NCI-H128 (cell line): ENCODE measurements at regions not wholly inside any gene's neighbourhood (a gene's known extent, or its start where the extent isn't known, plus 50 kb on each side); places are given as distances from the start of the nearest gene placed in this dataset.
"Not testable (repeated sequence)": the region's sequence is repeated elsewhere in the genome, so short reads cannot be mapped to it uniquely, and the experiment has no call there.

ENCODE experiments used
- DNase-seq: peaks from one replicate; lab custom pipeline; 2025; ENCODE audit not compliant: unreplicated experiment; lab: John Stamatoyannopoulos, UW

DNA sequence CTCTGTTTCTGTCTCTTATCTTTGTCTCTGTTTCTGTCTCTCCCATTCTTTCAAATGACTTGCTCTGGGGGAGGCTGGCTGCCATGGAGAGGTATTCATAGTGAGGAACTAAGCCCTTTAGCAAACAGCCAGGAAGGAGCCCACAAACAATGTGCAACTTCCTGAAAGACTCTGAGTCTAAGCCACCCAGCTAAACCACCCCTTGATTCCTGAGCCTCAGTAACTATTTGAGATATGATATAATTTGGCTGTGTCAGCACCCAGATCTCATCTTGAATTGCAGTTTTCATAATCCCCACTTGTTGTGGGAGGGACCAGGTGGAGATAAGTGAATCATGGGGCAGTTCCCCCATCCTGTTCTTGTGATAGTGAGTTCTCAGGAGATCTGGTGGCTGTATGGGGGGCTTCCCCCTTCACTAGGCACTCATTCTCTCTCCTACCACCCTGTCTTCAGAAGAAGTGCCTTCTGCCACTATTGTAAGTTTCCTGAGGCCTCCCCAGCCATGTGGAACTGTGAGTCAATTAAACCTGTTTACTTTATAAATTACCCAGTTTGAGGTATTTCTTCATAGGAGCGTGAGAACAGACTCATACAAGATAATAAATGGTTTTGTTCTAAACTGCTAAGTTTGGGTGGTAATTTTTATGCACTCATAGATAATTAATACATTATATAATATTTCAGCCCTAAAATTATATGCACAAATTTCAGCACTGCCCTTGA, 121.2 kb upstream of the FOXP2 start:
- no peak for DNase-seq

DNA sequence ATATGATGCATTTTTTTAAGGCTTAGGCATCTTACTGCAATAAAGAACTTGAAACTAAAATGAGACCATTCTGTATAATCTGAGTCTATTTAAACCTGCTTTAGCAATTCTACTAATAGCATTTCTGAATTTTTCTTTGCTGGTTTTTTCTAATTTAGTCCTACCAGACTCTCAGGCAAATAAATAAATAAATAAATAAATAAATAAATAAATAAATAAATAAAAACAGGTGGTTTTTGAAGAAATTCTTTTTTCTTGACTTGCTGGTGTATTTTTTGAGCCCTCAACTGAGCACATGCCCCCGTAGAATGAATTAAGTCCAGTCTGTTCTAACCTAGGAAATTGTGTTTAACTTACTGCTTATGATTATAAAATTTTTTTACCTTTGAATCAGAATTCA, 134.7 kb upstream of the FOXP2 start:
- DNase-seq: no peak

DNA sequence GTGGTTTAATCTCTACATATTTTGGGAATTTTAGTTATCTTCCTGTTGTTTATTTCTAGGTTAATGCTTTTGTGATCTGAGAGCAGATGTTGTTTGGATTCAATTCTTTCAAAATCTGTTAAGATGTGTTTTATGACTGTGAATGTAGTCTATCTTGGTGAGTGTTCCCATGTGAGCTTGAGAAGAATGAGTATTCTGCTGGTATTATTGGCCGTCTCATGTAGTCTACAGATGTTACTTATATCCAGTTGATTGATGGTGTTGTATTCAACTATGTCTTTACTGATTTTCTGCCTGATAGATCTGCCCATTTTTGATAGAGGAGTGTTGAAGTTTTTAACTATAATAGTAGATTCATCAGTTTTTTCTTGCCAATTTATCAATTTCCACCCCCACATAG, 141.4 kb upstream of the FOXP2 start:
- no peak for DNase-seq

DNA sequence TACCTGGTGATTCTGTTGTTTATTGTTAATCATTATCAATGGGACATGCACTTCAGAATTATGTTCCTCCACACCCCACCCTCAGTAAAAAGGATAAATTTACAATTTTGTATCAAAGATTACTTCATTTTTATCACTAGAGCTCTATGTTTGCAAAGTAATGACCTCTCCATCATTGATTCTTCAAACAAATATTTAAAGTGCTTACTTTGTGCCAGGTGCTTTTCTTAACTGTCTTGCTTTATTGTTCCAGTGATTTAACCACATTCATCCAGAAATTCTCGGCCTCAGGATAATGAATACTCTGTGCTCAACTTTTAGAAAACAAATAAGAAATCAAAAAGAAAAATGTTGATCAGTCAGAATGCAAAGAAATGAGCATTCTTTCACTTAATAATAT, 144.9 kb upstream of the FOXP2 start:
- no peak for DNase-seq

DNA sequence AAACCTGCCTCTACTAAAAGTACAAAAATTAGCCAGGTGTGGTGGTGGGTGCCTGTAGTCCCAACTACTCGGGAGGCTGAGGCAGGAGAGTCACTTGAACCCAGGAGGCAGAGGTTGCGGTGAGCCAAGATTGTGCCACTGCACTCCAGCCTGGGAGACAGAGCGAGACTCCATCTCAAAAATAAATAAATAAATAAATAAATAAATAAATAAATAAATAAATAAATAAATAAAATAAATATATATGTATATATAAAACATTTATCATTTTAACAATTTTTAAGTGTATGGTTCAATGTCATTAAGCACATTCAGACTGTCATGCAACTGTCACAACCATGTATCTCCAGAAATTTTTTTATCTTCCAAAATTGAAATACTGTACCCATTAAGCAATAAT, 147.1 kb upstream of the FOXP2 start:
- not testable (repeated sequence) for DNase-seq

DNA sequence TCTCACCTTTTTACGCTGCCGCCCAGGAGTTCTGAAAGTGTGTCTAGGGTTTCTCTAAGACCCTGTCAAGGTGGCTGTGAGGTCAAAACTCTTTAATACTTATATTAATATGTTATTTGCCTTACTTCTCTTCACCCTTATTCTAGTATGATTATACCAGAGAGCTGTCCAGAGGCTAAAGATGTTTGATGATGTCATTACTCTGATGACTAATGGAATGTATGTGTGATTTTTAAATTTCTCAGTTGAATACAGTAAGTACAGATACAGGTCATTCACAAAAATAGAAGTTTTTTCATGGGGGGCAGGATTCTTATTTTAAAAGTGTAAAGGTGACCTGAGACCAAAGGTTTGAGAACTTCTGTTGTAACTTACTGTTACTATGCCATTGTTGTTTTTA, 150.6 kb upstream of the FOXP2 start:
- DNase-seq: no peak

DNA sequence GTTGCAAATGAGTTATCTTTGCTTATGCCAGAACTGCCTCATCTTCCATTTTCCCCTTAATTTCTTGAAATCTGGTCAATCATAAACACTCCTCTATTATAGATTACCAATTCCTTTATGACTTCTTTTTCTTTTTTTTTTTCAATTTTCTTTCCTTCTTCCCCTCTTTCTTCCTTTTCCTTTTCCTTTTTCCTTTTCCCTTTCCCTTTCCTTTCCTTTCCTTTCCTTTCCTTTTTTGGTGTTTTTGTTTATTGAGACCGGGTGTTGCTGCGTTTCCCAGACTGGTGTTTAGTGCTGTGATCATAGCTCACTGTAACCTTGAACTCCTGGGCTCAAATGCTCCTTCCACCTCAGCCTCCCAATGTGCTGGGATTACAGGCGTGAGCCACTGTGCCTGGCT, 151.4 kb upstream of the FOXP2 start:
- DNase-seq: no peak

DNA sequence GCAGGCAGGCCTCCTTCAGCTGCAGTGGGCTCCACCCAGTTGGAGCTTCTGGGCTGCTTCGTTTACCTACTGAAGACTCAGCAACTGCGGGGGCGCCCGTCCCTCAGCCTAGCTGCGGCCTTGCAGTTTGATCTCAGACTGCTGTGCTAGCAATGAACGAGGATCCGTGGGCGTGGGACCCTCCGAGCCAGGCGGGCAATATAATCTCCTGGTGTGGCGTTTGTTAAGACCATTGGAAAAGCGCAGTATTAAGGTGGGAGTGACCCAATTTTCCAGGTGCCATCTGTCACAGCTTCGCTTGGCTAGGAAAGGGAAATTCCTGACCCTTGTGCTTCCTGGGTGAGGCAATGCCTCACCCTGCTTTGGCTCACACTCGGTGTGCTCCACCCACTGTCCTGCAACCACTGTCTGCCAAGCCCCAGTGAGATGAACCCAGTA, 159.2 kb upstream of the FOXP2 start:
- DNase-seq: no peak

DNA sequence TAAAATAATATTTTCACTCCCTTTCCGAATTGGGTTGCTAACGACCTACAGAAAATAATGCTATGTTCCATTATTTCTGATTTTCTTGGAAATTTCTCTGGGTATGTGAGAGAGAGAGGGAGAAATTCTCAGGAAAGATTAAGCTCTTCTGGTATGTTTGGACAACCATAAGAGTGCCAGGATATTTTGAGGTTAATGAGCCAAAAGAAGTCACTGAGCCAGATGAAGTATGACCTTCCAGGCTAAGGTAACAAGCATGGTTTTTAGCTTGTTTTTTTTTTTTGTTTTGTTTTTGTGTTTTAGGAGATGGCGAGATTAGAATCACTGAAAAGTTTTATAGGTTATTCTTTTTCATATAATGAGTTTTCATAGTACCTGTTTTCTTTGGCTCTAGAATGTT, 171.0 kb upstream of the FOXP2 start:
- DNase-seq: no peak

DNA sequence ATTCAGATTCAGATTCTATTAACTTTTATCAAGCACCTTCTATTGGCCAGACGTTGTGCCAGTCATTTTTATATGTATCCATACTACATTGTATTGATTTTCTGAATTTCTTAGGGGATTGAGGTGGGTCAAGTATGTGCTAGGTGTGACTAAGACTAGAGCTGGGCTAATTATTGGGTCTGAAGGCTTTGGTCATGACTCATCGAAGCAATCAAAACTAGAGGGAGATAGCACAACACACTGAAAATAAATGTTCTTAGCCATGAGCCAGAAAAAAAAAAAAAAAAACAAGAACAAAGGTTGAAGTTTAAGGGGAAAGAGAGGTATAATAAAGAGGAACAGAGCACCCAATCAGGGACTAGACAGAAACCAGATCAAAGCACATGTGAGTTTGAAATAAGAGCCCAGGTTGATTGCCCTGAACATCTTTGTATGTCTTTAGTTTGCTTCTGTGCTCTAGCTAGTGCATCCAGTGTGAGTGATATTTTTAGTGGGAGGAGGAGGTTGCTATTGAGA, 171.6 kb upstream of the FOXP2 start:
- no peak for DNase-seq

DNA sequence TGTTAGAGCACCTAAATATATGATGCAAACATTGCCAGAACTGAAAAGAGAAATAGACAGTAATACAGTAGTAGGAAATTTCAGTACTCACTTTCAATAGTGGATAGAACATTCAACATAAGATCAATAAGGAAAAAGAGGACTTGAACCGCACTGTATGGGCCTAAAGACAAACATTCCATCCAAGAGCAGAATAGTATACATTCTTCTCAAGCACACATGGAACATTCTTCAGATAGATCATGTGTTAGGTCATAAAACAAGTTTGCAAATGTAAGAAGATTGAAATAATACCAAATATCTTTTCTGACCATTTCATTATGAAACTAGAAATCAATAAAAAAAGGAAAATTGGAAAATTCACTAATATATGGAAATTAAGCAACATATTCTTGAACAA, 185.4 kb upstream of the FOXP2 start:
- DNase-seq: no peak

DNA sequence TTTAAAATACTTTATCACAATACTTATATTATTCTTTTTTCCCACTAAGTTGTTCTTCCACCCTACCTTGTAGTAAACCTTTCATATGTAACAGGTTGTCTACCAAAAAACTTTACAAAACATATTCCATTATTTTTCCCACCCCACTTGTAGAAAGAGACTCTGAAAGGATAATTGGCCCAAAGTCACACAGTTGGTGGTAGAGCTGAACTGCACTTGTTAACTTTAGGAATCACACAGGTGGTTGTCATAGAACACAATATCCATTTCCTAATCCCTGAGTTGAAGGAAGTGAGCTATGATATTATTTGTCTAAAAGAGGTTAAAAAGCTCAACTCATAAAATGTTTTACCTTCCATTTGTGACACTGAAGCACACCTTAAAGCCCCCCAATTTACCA, 188.8 kb upstream of the FOXP2 start:
- no peak for DNase-seq

DNA sequence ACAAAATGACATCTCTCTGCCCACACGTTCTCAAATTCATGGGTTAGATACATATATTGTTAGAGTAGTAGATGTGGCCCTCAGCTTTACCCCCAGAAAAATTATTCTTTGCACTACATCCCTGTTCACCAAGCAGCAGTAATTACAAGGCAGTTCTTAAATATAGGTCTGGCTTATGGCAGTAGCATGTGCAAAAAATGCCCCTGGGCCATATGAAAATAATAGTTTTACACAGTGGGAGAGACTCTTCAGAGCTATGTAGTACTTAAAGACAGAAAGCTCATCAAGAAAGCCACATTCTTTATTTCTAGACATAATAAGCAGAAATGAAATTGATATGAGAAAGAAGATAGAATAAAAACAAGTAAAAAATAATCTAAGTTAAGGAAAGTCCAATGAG, 196.3 kb upstream of the FOXP2 start:
- DNase-seq: no peak

DNA sequence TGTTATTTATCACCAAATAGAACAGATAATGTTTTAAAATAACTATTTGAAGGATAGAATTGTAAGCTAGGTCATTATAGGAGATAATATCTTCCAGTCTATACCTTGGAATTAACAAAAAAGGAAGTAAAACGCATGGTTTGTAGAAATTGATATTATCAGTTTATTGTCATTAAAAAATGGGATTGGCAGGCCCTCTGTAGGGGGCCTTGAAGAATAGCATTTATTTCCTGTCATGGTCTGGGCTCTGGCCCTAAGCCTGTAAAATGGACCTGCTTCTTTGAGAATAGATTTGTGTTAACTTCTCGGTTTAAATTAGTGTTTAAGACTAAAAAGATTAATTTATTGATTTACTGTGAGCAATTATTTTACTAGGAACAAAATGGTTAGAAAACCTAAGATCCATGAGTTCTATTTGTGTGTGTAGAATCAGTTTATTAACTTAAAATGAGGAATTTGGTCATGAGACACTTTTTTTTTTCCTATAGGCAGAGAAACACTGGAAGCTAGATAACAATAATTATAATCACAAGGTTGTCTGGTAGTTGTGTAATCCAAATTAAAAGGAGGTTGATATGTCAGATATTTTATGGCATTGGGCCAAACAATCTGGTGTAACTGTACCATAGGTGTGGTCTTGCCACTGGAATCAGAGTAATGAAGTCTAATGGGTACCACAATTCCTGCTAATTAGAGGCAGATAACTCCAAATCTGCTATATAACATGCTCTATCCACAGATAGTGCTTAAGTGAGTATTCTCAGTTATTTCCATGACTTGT, 197.4 kb upstream of the FOXP2 start:
- no peak for DNase-seq

DNA sequence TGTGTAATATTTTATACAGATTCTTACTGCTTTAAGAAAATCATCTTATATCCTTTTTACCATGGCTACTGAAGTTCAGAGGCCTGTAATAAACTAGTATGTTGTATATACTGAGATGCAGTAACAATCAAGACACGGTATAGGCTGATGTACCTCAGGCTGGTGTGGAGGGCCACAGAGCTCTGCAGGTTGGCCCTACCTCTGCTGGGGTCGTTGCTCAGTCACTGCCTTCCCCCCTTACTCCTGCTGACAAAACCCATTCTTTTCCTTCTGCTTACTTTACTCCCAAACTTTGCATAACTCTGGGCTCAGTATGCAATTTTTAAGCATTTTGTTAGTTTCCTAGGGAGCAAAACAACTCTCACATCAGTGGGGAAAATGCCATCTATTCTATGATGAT, 200.1 kb upstream of the FOXP2 start:
- no peak for DNase-seq

DNA sequence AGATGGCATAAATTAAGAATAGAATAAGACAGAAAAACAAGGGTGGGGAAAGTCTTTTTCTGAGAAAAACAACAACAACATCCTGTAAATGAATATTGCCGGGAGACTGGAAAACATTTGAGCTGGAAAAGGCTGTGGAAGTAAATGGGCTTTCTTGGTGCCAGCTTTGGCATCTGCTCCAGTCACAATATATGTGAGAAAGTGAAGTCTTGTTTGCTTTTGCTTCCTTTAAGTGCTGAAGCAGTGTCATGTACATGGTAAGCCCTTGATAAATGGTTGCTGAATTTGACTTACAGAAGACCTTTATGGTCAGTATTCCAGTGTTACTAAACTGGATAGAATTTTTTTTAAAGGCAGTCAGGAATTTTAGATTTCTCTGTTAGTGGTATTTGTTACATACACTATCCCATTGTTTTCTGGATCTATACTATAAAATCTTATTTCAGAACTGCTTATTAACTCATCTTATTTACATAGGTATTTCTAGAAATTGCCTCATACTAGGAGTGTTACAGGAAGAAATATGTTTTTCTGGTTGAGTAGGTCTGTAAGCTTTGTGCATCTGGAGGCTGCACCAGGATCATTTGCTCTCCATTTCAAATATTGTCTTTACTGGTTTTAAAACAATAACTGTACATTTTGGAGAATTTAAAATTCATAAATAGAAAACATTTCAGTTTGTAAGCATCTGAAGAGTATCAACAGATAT, 201.7 kb upstream of the FOXP2 start:
- no peak for DNase-seq

DNA sequence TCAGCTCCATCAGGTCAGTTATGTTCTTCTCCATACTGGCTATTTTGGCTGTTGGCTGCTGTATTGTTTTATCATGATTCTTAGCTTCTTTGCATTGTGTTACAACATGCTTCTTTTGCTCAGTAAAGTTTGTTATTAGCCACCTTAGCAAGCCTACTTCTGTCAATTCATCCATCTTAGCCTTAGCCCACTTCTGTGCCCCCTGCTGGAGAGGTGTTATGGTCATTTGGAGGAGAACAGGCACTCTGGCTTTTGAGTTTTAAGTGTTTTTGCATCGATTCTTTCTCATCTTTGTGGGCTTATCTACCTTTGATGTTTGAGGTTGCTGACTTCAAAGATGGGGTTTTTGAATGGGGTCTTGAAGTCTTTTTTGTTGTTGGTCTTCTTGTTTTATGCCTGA, 204.6 kb upstream of the FOXP2 start:
- DNase-seq: no peak

DNA sequence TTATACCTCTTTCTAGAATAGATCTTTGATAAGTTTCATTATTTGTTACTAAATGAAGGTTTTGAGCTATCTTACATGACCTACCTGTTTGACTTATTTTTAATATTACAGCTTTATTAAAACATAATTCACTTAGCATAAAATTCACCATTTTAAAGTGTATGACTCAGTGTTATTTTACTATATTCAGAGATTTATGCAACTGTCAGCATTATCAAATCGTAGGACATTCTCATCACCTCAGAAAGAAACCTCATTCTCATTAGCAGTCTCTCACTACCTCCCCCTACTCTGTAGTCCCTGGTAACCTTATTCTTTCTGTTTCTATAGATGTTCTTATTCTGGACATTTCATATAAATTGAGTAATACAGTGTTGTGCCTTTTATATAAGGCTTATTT, 207.9 kb upstream of the FOXP2 start:
- DNase-seq: no peak

DNA sequence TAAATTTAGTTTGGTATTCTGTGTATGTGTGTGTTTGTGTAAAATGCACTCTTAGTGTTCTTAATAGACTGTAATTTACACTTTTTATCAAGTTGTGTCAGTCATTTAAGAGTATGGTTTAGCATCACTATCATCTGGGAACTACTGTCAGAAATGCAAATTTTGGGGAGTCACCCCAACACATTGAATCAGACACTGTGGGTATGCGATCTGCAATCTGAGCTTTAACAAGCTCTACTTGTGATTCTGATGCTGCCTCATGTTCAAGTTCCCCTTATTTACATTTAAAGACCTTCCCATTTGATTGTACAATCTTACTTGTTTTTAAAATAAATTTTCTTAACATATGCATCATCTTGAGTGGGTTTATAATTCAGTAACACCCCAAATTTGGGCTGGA, 218.1 kb upstream of the FOXP2 start:
- DNase-seq: no peak

DNA sequence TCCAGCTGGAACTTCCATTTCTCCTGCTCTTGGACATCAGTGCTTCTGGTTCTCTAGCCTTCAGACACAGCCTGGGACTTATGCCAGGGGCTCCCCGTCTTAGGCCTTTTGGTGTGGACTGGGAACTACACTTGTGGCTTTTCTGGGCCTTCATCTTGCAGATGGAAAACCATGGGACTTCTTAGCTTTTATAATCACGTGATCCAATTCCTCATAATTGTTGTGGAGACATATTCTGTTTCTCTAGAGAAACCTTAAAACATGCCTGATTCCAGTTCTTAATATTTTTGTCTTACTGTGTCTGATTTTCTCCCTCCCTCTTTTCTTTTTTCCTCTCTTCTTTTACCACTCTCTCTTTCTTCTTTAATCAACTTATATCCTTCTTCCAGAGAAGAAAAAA, 224.2 kb upstream of the FOXP2 start:
- DNase-seq: no peak

DNA sequence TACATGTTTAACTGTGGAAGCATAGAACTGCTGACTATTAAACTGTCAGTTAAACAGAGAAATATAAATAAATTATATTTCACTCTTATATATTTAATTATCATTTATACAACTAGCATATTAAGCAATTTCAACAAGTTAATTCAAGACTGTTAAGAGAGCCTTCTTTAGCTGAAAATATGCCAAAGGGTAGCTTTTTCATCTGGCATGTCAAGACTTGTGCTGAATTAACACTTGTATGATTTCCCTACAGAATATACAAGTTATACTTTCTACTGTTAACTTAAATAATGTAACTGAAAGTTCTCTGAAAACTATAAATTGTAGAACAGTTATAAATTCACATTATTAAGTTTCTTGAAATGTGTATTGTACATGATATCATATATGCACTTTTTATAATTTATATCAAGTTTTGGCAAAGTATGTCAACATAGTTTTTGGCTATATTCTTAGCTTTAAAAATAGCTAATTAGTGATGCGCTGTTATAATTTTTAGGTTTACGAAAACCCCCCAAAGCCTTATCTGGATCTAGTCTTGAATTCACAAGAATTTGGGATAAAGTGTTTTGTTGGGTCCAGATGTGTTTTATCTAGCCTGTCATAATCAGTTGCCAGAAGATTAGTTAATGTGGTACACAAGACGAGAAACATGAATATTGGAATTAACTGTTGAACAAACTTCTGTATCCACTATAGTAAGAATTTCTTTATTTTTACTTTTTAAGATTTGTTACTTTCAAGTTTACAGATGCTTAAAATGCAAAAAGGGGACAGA, 231.1 kb upstream of the FOXP2 start:
- no peak for DNase-seq
